BLaER1 (cell line): ENCODE measurements at regions not wholly inside any gene's neighbourhood (a gene's known extent, or its start where the extent isn't known, plus 50 kb on each side); places are given as distances from the start of the nearest gene placed in this dataset.

ENCODE experiments used
- H3K27ac ChIP-seq: shearing (Covaris generic); formaldehyde crosslinking; 2 replicates; pipeline ENCODE4 v1.8.1; 2022
- H3K27me3 ChIP-seq: shearing (Covaris generic); formaldehyde crosslinking; 2 replicates; pipeline ENCODE4 v1.8.1; 2022
- H3K36me3 ChIP-seq: shearing (Covaris generic); formaldehyde crosslinking; 2 replicates; pipeline ENCODE4 v1.8.1; 2022
- H3K4me1 ChIP-seq: shearing (Covaris generic); formaldehyde crosslinking; 2 replicates; pipeline ENCODE4 v1.8.1; 2022
- H3K4me2 ChIP-seq: shearing (Covaris generic); formaldehyde crosslinking; 2 replicates; pipeline ENCODE4 v1.8.1; 2022
- H3K4me3 ChIP-seq: shearing (Covaris generic); formaldehyde crosslinking; 2 replicates; pipeline ENCODE4 v1.8.1; 2022
- H3K9ac ChIP-seq: shearing (Covaris generic); formaldehyde crosslinking; 2 replicates; pipeline ENCODE4 v1.8.1; 2022
- H3K9me3 ChIP-seq: shearing (Covaris generic); formaldehyde crosslinking; 2 replicates; pipeline ENCODE4 v1.8.1; 2022
- H4K20me1 ChIP-seq: shearing (Covaris generic); formaldehyde crosslinking; 2 replicates; pipeline ENCODE4 v1.8.1; 2022
- Cebpa-rat ChIP-seq: shearing (Covaris generic); IDR thresholded peaks from 2 replicates; pipeline ENCODE4 v1.8.1; 2022

GRCh38 chrX:122512561-122513072 lies 671.5 kb upstream of the GRIA3 start:
- Histone ChIP-seq H3K4me2 (no peak overlapping the region), H3K9me3 (no peaks in the 10 kb centered on the region), H3K4me1 (no peaks in the 10 kb centered on the region), H3K36me3 (no peaks in the 10 kb centered on the region), H3K4me3 (no peak overlapping the region), H3K9ac (no peak overlapping the region), H3K27me3 (peaks cover 67% of the 10 kb centered on the region), H3K27ac (no peak overlapping the region), H4K20me1 (no peaks in the 10 kb centered on the region)
- TF ChIP-seq Cebpa-rat = no peak

GRCh38 chrX:122517786-122518185 lies 666.3 kb upstream of the GRIA3 start:
- H3K9ac ChIP-seq = no peak overlapping the region
- H3K27ac ChIP-seq = no peak overlapping the region
- H3K36me3 ChIP-seq = no peaks in the 10 kb centered on the region
- no peaks in the 10 kb centered on the region for H3K4me1 ChIP-seq
- H3K4me2 ChIP-seq = no peak overlapping the region
- no peaks in the 10 kb centered on the region for H4K20me1 ChIP-seq
- H3K9me3 ChIP-seq = no peaks in the 10 kb centered on the region
- no peak overlapping the region for H3K4me3 ChIP-seq
- H3K27me3 ChIP-seq = peaks cover 38% of the 10 kb centered on the region
- no peak for TF ChIP-seq Cebpa-rat

GRCh38 chrX:122545778-122546177 lies 638.3 kb upstream of the GRIA3 start:
- Histone ChIP-seq H3K4me3 (no peak overlapping the region), H3K4me2 (no peak overlapping the region), H4K20me1 (no peaks in the 10 kb centered on the region), H3K36me3 (no peaks in the 10 kb centered on the region), H3K9me3 (no peaks in the 10 kb centered on the region), H3K9ac (no peak overlapping the region), H3K27me3 (peaks cover 8% of the 10 kb centered on the region; the same call in 1 of the 2 replicates), H3K4me1 (no peaks in the 10 kb centered on the region), H3K27ac (no peak overlapping the region)
- TF ChIP-seq Cebpa-rat = no peak

DNA sequence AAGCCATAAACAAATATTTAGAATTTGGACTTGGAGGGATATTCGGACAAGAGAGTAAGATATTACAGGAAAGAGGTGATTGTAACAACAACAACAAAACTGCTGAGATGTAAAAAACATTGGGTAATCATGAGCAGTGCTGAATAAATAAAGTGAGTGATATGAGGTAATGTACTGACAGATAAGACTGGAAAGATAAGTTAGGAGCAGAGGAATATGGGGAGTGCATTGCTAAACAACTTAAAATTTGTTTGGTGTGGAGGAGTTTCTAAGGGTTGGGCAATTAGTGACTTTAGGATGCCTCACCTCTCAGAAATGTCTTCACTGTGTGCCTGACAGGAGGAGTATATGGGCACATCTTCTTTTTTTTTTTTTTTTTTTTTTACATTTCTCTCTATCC lies 637.8 kb upstream of the GRIA3 start:
- H3K4me1 ChIP-seq = no peaks in the 10 kb centered on the region
- no peaks in the 10 kb centered on the region for H3K9me3 ChIP-seq
- H3K9ac ChIP-seq = no peak overlapping the region
- H3K4me2 ChIP-seq = no peak overlapping the region
- H3K27me3 ChIP-seq = 0 out of 2 replicates have a peak, but pooled peaks cover 4% of the 10 kb centered on the region
- no peaks in the 10 kb centered on the region for H4K20me1 ChIP-seq
- no peak for TF ChIP-seq Cebpa-rat
- H3K4me3 ChIP-seq = no peak overlapping the region
- no peak overlapping the region for H3K27ac ChIP-seq
- no peaks in the 10 kb centered on the region for H3K36me3 ChIP-seq

GRCh38 chrX:122552286-122552800 lies 631.7 kb upstream of the GRIA3 start:
- Histone ChIP-seq H3K27me3 (peaks cover 17% of the 10 kb centered on the region), H3K9me3 (peaks cover 13% of the 10 kb centered on the region), H3K4me3 (no peak overlapping the region), H3K27ac (no peak overlapping the region), H4K20me1 (no peaks in the 10 kb centered on the region), H3K36me3 (no peaks in the 10 kb centered on the region), H3K9ac (no peak overlapping the region), H3K4me2 (no peak overlapping the region), H3K4me1 (no peaks in the 10 kb centered on the region)
- no peak for TF ChIP-seq Cebpa-rat

GRCh38 chrX:122555925-122556324 lies 628.2 kb upstream of the GRIA3 start:
- Histone ChIP-seq H3K4me1 (no peaks in the 10 kb centered on the region), H3K4me3 (no peak overlapping the region), H4K20me1 (no peaks in the 10 kb centered on the region), H3K27me3 (peaks cover 31% of the 10 kb centered on the region), H3K4me2 (no peak overlapping the region), H3K9me3 (peaks cover 13% of the 10 kb centered on the region), H3K9ac (no peak overlapping the region), H3K36me3 (no peaks in the 10 kb centered on the region), H3K27ac (no peak overlapping the region)
- TF ChIP-seq Cebpa-rat = no peak

GRCh38 chrX:122565952-122566351 lies 618.1 kb upstream of the GRIA3 start:
- no peak for TF ChIP-seq Cebpa-rat
- Histone ChIP-seq H3K9me3 (peaks cover 3% of the 10 kb centered on the region; the same call in 1 of the 2 replicates), H3K4me2 (no peak overlapping the region), H3K4me1 (no peaks in the 10 kb centered on the region), H3K27me3 (peaks cover 50% of the 10 kb centered on the region), H3K27ac (no peak overlapping the region), H3K9ac (no peak overlapping the region), H3K36me3 (no peaks in the 10 kb centered on the region), H3K4me3 (no peak overlapping the region), H4K20me1 (no peaks in the 10 kb centered on the region)

DNA sequence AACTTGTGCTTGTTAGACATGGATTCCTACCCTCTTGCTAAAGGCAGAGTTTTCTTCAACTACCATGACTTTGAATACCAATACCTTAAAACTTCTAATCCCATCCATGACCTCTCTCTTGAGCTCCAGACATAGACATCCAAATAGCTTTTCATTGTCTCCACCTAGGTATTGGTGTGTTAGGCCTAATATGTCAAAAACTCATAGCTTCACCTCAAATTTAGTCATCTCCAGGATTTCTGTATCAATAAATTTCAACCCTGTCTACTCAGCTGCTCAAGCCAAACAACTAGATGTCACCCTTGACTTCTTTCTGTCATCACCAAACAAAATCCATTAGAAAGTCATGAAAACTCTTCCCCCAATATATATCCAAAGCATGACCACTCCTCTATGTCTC lies 617.7 kb upstream of the GRIA3 start:
- Histone ChIP-seq H3K36me3 (no peaks in the 10 kb centered on the region), H3K9ac (no peak overlapping the region), H3K27me3 (peaks cover 50% of the 10 kb centered on the region), H3K27ac (no peak overlapping the region), H3K4me3 (no peak overlapping the region), H3K4me1 (no peaks in the 10 kb centered on the region), H3K4me2 (no peak overlapping the region), H4K20me1 (no peaks in the 10 kb centered on the region), H3K9me3 (peaks cover 3% of the 10 kb centered on the region; the same call in 1 of the 2 replicates)
- no peak for TF ChIP-seq Cebpa-rat

GRCh38 chrX:122567911-122568310 lies 616.2 kb upstream of the GRIA3 start:
- Histone ChIP-seq H3K27me3 (peaks cover 50% of the 10 kb centered on the region), H3K36me3 (no peaks in the 10 kb centered on the region), H3K4me2 (no peak overlapping the region), H3K4me1 (no peaks in the 10 kb centered on the region), H3K4me3 (no peak overlapping the region), H4K20me1 (no peaks in the 10 kb centered on the region), H3K9me3 (no peaks in the 10 kb centered on the region; the same call in 1 of the 2 replicates), H3K27ac (no peak overlapping the region), H3K9ac (no peak overlapping the region)
- TF ChIP-seq Cebpa-rat = no peak

DNA sequence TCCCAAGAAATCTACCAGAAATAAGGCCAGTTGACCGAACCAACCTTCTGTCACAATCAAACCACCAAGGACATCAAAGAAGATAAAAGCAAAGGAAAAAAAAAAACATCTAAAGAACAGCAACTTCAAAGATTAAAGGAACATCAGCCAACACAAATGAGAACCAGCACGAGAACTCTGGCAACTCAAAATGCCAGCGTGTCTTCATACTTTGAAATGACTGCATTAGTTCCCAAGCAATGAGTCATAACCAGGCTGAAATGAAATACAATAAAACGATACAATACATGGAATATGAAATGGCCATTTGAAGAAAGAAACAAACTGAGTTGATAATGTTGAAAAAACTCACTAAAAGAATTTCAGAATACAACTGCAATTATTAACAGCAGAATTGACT lies 611.6 kb upstream of the GRIA3 start:
- peaks cover 12% of the 10 kb centered on the region; the same call in 1 of the 2 replicates for H3K9me3 ChIP-seq

GRCh38 chrX:122579036-122579435 lies 605.0 kb upstream of the GRIA3 start:
- no peaks in the 10 kb centered on the region for H4K20me1 ChIP-seq
- H3K27me3 ChIP-seq = peaks cover 47% of the 10 kb centered on the region
- H3K9ac ChIP-seq = no peak overlapping the region
- TF ChIP-seq Cebpa-rat = no peak
- H3K9me3 ChIP-seq = peaks cover 12% of the 10 kb centered on the region; the same call in 1 of the 2 replicates
- H3K36me3 ChIP-seq = no peaks in the 10 kb centered on the region
- no peak overlapping the region for H3K4me3 ChIP-seq
- no peaks in the 10 kb centered on the region for H3K4me1 ChIP-seq
- no peak overlapping the region for H3K27ac ChIP-seq
- no peak overlapping the region for H3K4me2 ChIP-seq

More for the DNA sequence above, 611.6 kb upstream of the GRIA3 start:
- Histone ChIP-seq H3K36me3 (no peaks in the 10 kb centered on the region), H3K9ac (no peak overlapping the region), H4K20me1 (no peaks in the 10 kb centered on the region), H3K27ac (no peak overlapping the region), H3K4me3 (no peak overlapping the region), H3K27me3 (peaks cover 56% of the 10 kb centered on the region), H3K4me2 (no peak overlapping the region), H3K4me1 (no peaks in the 10 kb centered on the region)
- TF ChIP-seq Cebpa-rat = no peak
